HCT116 (cell line): ENCODE measurements at regions not wholly inside any gene's neighbourhood (a gene's known extent, or its start where the extent isn't known, plus 50 kb on each side); places are given as distances from the start of the nearest gene placed in this dataset.

ENCODE experiments used
- ATAC-seq: fragments of 200-7000 bp; cut with Tn5 transposase; 2 replicates; pipeline ENCODE4 v1.9.1; 2020; ENCODE audit warnings: mild to moderate bottlenecking, moderate library complexity
- BruUV-seq: library from RNA; stranded (reverse); fragments of 400-500 nt; replicated peaks from 2 replicates; lab custom pipeline; 2021; lab: Mats Ljungman, UMichigan
- CTCF ChIA-PET: fragments of 300-600 bp; sonication (Branson Sonifier 250); formaldehyde crosslinking; loops from one replicate; lab custom pipeline; 2021; ENCODE audit warnings: antibody characterized with exemption; lab: Charles Lee
- POLR2A ChIA-PET: fragments of 300-600, 350-600 bp; sonication (Branson Sonifier 250); formaldehyde crosslinking; loops from one replicate; lab custom pipeline; 2021; ENCODE audit warnings: antibody characterized with exemption; lab: Charles Lee
- RAD21 ChIA-PET, 2 experiments: fragments of 300-600 bp; sonication (Branson Sonifier 250); formaldehyde crosslinking; loops; one replicate each; lab custom pipeline; 2023; ENCODE audit warnings: low total read pairs in 2 of 2; ENCODE audit not compliant: uncharacterized antibody in 2 of 2, unreplicated experiment in 2 of 2, low non-redundant PET in 1 of 2; lab: Charles Lee
- DNase-seq: peaks from one replicate; pipeline ENCODE4 v3.0.0-alpha.2; 2010; ENCODE audit warnings: low read depth, low spot score
- H2AFZ ChIP-seq: fragments of 200-600 bp; shearing (Covaris generic), sonication (generic); 2 replicates; pipeline ENCODE4 v1.6.1; 2017; ENCODE audit warnings: low read depth, mixed run types, mixed read lengths, antibody characterized with exemption, low read length; ENCODE audit not compliant: poor library complexity, severe bottlenecking
- H3K27ac ChIP-seq: 2 replicates; pipeline ENCODE4 v1.5.1; 2012; ENCODE audit warnings: low read depth, low read length
- H3K27me3 ChIP-seq: fragments of 200-600 bp; sonication (generic); 2 replicates; pipeline ENCODE4 v1.6.1; 2016; ENCODE audit warnings: mixed run types, low read length, mixed read lengths; ENCODE audit not compliant: insufficient read depth
- H3K36me3 ChIP-seq, 2 experiments: fragments of 200-500 bp in 1 of 2; fragments of 200-600 bp in 1 of 2; sonication (Bioruptor generic) in 1 of 2; sonication (generic) in 1 of 2; 2 replicates each; pipeline versions ENCODE4 v1.5.1 to v1.6.1; 2014 to 2016; ENCODE audit warnings: low read length in 2 of 2, inconsistent platforms in 1 of 2, mixed read lengths in 1 of 2, mixed run types in 1 of 2; ENCODE audit not compliant: insufficient read depth in 2 of 2, control insufficient read depth in 1 of 2
- H3K4me1 ChIP-seq, 2 experiments: fragments of 200-600 bp in 1 of 2; sonication (generic) in 1 of 2; 2 replicates each; pipeline versions ENCODE4 v1.5.1 to v1.6.1; 2012 to 2017; ENCODE audit warnings: low read length in 2 of 2, inconsistent platforms in 1 of 2, mild to moderate bottlenecking in 1 of 2, mixed read lengths in 1 of 2, mixed run types in 1 of 2, moderate library complexity in 1 of 2; ENCODE audit not compliant: insufficient read depth in 2 of 2, control insufficient read depth in 1 of 2
- H3K4me2 ChIP-seq: fragments of 200-600 bp; sonication (generic); 2 replicates; pipeline ENCODE4 v1.6.1; 2017; ENCODE audit warnings: mixed run types, low read length, mixed read lengths
- H3K4me3 ChIP-seq, 2 experiments: fragments of 200-600 bp in 1 of 2; sonication (generic) in 1 of 2; replicated peaks in 1 of 2; 2 replicates each; pipeline ENCODE4 v1.5.1; 2011 to 2016; ENCODE audit warnings: low read length in 2 of 2, control low read depth in 1 of 2, low read depth in 1 of 2, mild to moderate bottlenecking in 1 of 2, mixed read lengths in 1 of 2, mixed run types in 1 of 2
- H3K79me2 ChIP-seq: fragments of 200-600 bp; sonication (generic); 2 replicates; pipeline ENCODE4 v1.6.1; 2017; ENCODE audit warnings: mild to moderate bottlenecking, mixed run types, low read length, moderate library complexity, mixed read lengths; ENCODE audit not compliant: insufficient read depth
- H3K9ac ChIP-seq: fragments of 200-600 bp; sonication (generic); 2 replicates; pipeline ENCODE4 v1.6.1; 2016; ENCODE audit warnings: low read length, mixed read lengths
- H3K9me2 ChIP-seq: fragments of 200-600 bp; sonication (generic), shearing (Covaris generic); 2 replicates; pipeline ENCODE4 v1.6.1; 2017; ENCODE audit warnings: mixed run types, mild to moderate bottlenecking, moderate library complexity; ENCODE audit not compliant: insufficient read depth
- H3K9me3 ChIP-seq, 2 experiments: fragments of 200-500 bp in 1 of 2; fragments of 200-600 bp in 1 of 2; sonication (Bioruptor generic) in 1 of 2; sonication (generic) in 1 of 2; 2 replicates each; pipeline ENCODE4 v1.6.1; 2014 to 2017; ENCODE audit warnings: low read length in 2 of 2, mixed read lengths in 2 of 2, inconsistent platforms in 1 of 2, low read depth in 1 of 2, mild to moderate bottlenecking in 1 of 2, mixed run types in 1 of 2, moderate library complexity in 1 of 2; ENCODE audit not compliant: control insufficient read depth in 1 of 2, insufficient read depth in 1 of 2
- H4K20me1 ChIP-seq: fragments of 200-600 bp; sonication (generic), shearing (Covaris generic); 2 replicates; pipeline ENCODE4 v1.6.1; 2017; ENCODE audit warnings: mixed run types, mild to moderate bottlenecking, moderate library complexity; ENCODE audit not compliant: insufficient read depth
- CBX3 ChIP-seq: IDR thresholded peaks from 2 replicates; pipeline ENCODE4 v1.6.1; 2012; ENCODE audit warnings: low read depth
- EGR1 ChIP-seq: IDR thresholded peaks from 2 replicates; pipeline ENCODE4 v1.6.1; 2012; ENCODE audit warnings: low read depth
- ELF1 ChIP-seq: IDR thresholded peaks from 2 replicates; pipeline ENCODE4 v1.6.1; 2012; ENCODE audit warnings: low read depth, borderline replicate concordance
- JUND ChIP-seq: IDR thresholded peaks from 2 replicates; pipeline ENCODE4 v1.6.1; 2012
- POLR2A ChIP-seq: IDR thresholded peaks from 2 replicates; pipeline ENCODE4 v1.7.0; 2011; ENCODE audit warnings: borderline replicate concordance; ENCODE audit not compliant: insufficient read depth, insufficient read length; ENCODE audit errors: extremely low read depth
- POLR2AphosphoS5 ChIP-seq: IDR thresholded peaks from 2 replicates; pipeline ENCODE4 v1.6.1; 2011; ENCODE audit warnings: mild to moderate bottlenecking, low read depth, low read length, moderate library complexity
- RAD21 ChIP-seq: IDR thresholded peaks from 2 replicates; pipeline ENCODE4 v1.6.1; 2012; ENCODE audit warnings: low read depth, mild to moderate bottlenecking
- SIN3A ChIP-seq: IDR thresholded peaks from 2 replicates; pipeline ENCODE4 v1.6.1; 2012; ENCODE audit warnings: low read depth
- SP1 ChIP-seq: IDR thresholded peaks from 2 replicates; pipeline ENCODE4 v1.6.1; 2012; ENCODE audit warnings: low read depth
- SRF ChIP-seq: IDR thresholded peaks from 2 replicates; pipeline ENCODE4 v1.6.1; 2012; ENCODE audit warnings: low read depth
- TCF7L2 ChIP-seq: IDR thresholded peaks from 2 replicates; pipeline ENCODE4 v1.7.0; 2011; ENCODE audit warnings: borderline replicate concordance, inconsistent platforms; ENCODE audit not compliant: insufficient read depth, insufficient read length; ENCODE audit errors: extremely low read depth
- ZBTB33 ChIP-seq: IDR thresholded peaks from 2 replicates; pipeline ENCODE4 v1.6.1; 2011; ENCODE audit warnings: mild to moderate bottlenecking, low read length, moderate library complexity; ENCODE audit not compliant: insufficient replicate concordance; ENCODE audit errors: extremely low read depth
- ZNF274 ChIP-seq: fragments of 200-500 bp; sonication (Bioruptor generic); IDR thresholded peaks from 2 replicates; pipeline ENCODE4 v1.6.1; 2014; ENCODE audit warnings: mild to moderate bottlenecking, low read depth, low read length, inconsistent platforms
- intact Hi-C: fragments of 100-400 bp; cut with micrococcal nuclease; formaldehyde crosslinking; loops from 2 replicates; pipeline ENCODE4 v1.10.0; 2022
- TF ChIP-seq, protein P1 (sequence below): IDR thresholded peaks from 2 replicates; pipeline ENCODE4 v1.6.1; 2012; ENCODE audit warnings: low read depth
- TF ChIP-seq, protein P2 (sequence below): IDR thresholded peaks from 2 replicates; pipeline ENCODE4 v1.6.1; 2012
- TF ChIP-seq, protein P3 (sequence below): IDR thresholded peaks from 2 replicates; pipeline ENCODE4 v1.6.1; 2012

GRCh38 chr9:79812099-79812498 is 240.3 kb downstream of the TLE4 start:
- ChIA-PET RAD21 (no interaction called here), CTCF (no interaction called here), POLR2A (no interaction called here)
- intact Hi-C loops, result no loop called here
- Histone ChIP-seq H3K4me2 (no peak overlapping the region), H2AFZ (no peak overlapping the region), H3K27ac (no peak overlapping the region), H3K27me3 (no peaks in the 10 kb centered on the region), H3K9me2 (no peaks in the 10 kb centered on the region), H3K9ac (no peak overlapping the region), H3K36me3 (no peaks in the 10 kb centered on the region), H3K4me3 (no peak overlapping the region), H3K4me1 (no peaks in the 10 kb centered on the region), H3K9me3 (peaks cover 0 to 19% of the 10 kb centered on the region in 2 experiments; a peak in 2 of 4 replicates), H3K79me2 (no peaks in the 10 kb centered on the region), H4K20me1 (no peaks in the 10 kb centered on the region)
- no peak for TF ChIP-seq JUND
- TF ChIP-seq POLR2AphosphoS5, result no peak
- TF ChIP-seq POLR2A, result no peak
- TF ChIP-seq RAD21, result no peak
- TF ChIP-seq, protein P1, sequence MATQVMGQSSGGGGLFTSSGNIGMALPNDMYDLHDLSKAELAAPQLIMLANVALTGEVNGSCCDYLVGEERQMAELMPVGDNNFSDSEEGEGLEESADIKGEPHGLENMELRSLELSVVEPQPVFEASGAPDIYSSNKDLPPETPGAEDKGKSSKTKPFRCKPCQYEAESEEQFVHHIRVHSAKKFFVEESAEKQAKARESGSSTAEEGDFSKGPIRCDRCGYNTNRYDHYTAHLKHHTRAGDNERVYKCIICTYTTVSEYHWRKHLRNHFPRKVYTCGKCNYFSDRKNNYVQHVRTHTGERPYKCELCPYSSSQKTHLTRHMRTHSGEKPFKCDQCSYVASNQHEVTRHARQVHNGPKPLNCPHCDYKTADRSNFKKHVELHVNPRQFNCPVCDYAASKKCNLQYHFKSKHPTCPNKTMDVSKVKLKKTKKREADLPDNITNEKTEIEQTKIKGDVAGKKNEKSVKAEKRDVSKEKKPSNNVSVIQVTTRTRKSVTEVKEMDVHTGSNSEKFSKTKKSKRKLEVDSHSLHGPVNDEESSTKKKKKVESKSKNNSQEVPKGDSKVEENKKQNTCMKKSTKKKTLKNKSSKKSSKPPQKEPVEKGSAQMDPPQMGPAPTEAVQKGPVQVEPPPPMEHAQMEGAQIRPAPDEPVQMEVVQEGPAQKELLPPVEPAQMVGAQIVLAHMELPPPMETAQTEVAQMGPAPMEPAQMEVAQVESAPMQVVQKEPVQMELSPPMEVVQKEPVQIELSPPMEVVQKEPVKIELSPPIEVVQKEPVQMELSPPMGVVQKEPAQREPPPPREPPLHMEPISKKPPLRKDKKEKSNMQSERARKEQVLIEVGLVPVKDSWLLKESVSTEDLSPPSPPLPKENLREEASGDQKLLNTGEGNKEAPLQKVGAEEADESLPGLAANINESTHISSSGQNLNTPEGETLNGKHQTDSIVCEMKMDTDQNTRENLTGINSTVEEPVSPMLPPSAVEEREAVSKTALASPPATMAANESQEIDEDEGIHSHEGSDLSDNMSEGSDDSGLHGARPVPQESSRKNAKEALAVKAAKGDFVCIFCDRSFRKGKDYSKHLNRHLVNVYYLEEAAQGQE, result no peak
- TF ChIP-seq SRF, result no peak
- TF ChIP-seq ELF1, result no peak
- TF ChIP-seq SP1, result no peak
- no peak for TF ChIP-seq ZBTB33
- TF ChIP-seq, protein P2, sequence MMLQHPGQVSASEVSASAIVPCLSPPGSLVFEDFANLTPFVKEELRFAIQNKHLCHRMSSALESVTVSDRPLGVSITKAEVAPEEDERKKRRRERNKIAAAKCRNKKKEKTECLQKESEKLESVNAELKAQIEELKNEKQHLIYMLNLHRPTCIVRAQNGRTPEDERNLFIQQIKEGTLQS, result no peak
- TF ChIP-seq ZNF274, result no peak
- no peak for TF ChIP-seq CBX3
- TF ChIP-seq, protein P3, sequence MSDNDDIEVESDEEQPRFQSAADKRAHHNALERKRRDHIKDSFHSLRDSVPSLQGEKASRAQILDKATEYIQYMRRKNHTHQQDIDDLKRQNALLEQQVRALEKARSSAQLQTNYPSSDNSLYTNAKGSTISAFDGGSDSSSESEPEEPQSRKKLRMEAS, result no peak
- TF ChIP-seq EGR1, result no peak
- no peak for TF ChIP-seq TCF7L2
- no peak for TF ChIP-seq SIN3A
- ATAC-seq, result no peak
- BruUV-seq, result no TSS peak
- DNase-seq, result no peak
